Activated T-helper 1 cell treated with anti-CD3 and anti-CD28 coated beads, Interleukin-2, amount 50 U/mL, for 16 hours (primary cell): ENCODE measurements at regions not wholly inside any gene's neighbourhood (a gene's known extent, or its start where the extent isn't known, plus 50 kb on each side); places are given as distances from the start of the nearest gene placed in this dataset.
"Not testable (repeated sequence)": the region's sequence is repeated elsewhere in the genome, so short reads cannot be mapped to it uniquely, and the experiment has no call there.

Experiments used
- DNase-seq, 2 donors: peaks; one replicate each; pipeline ENCODE4 v3.0.0-alpha.2; 2020; ENCODE audit warnings: low read depth in 1 of 2, low spot score in 1 of 2

GRCh38 chr2:81068144-81068543 lies 763.6 kb upstream of the LRRTM1 start:
- DNase-seq = no peak

DNA sequence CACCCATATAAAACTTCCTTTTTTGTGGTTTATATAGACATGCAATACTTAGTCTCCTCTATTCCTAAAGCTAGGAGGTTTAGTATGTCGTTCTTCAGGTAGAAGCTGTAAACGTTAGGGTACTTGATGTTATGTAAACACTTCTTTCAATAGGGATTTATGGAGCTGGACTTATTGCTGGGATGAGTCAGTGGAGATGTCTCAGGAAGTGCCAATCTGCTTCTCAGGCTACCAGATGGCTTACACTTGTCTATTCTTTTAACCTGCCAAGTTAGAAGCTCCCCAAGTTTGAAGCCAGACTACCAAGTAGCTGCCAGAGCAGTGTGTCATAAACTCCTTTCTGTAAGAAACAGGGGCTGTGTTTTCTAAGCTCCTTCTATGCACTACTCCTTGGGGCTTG lies 756.5 kb upstream of the LRRTM1 start:
- no peak for DNase-seq

DNA sequence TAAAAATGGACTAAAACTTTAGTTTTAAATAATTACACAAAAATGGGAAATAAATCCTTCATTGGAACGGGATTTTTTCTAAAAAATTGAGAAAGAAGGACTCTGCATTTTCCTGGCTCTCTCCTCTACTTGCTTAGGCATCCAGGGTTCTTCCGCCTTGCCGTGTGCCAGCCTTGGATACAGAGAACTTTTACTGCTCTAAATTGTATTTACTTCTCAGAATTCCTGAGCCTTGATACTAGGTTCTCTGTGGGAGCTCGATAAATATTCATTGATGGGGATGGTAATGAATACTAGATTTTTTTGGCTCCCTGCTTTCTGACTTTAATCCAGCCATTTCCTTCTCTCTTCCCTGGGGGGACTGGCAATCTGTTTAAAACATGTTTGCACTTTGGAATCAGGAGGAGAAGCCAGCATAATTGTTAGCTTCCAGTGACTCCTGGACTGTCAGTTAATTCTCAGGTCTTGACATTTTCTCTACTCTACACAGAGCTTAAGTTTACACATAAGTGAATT lies 746.1 kb upstream of the LRRTM1 start:
- DNase-seq = no peak

GRCh38 chr2:81043681-81044080 lies 739.1 kb upstream of the LRRTM1 start:
- DNase-seq = no peak

- no peak for DNase-seq
Measured at GRCh38 chr2:81007104-81007503, 702.6 kb upstream of the LRRTM1 start.

- no peak for DNase-seq
Measured at GRCh38 chr2:81002906-81003305, 698.4 kb upstream of the LRRTM1 start.

DNA sequence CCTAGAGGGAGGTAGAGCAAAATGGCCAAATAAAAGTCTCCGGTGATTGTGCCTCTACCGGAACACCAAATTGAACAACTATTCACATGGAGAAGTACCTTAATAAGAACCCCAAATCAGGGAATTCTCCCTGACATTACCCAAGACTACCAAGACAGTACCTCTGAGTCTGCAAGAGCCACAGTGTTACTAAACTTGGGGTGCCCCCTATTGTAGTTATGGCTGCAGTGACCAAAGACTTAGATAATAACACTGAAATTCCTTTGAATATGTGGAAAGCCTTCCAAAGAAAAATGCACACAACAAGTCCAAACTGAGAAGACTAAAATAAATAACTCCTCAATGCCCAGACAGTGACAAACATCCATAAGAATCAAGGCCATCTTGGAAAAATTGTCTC lies 682.9 kb upstream of the LRRTM1 start:
- no peak for DNase-seq

- DNase-seq = no peak
Measured at GRCh38 chr2:80969900-80970299, 665.3 kb upstream of the LRRTM1 start.

- no peak for DNase-seq
Measured at GRCh38 chr2:80968450-80968849, 663.9 kb upstream of the LRRTM1 start.

DNA sequence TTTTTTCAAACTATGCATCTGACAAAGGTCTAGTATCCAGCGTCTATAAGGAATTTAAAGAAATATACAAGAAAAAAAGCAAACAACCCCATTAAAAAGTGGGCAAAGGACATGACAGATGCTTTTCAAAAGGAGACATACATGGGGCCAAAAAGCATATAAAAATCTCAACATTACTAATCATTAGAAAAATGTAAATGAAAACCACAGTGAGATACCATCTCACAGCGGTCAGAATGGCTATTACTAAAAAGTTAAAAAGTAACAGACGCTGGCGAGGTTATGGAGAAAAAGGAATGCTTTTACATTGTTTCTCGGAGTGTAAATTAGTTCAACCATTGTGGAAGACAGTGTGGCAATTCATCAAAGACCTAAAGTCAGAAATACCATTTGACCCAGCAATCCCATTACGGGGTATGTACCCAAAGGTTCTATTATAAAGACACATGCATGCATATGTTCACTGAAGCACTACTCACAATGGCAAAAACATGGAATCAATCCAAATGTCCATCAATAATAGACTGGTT lies 643.1 kb upstream of the LRRTM1 start:
- no peak for DNase-seq

DNA sequence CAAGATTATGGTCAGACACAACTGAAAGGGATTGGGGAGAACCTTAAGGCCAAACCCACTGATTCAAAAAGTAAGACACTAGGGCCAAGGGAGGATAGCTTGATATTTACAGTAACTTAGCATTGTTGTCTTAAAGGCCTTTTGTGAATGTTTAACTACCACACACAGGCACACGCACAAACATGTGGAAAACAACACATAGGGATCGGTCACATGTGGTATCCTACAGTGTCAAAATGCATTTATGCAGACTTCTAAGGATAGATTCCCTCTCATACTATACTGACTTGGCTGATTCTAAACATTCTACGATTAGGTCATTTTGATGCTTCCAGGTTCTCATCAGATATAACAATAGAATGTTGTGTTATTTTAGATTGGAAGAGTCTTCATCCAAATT lies 638.9 kb upstream of the LRRTM1 start:
- no peak for DNase-seq

DNA sequence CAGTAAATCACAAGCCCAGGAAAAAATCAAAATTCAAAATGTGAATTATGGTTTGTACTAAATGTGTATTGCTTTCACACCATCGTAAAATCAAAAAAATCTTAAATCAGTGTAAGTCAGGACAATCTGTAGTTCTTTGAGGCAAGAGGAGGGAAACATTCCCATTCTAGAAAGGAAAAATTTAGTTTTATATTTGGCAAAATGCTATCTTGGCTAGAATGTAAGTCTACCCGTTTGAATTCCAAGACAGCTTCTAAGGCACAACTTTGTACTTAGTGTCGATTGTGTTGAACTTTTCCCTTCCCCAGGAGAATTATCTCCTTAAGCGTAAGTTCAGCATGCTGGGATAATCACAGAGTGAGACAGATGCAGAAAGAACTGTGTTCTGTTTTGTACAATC lies 638.2 kb upstream of the LRRTM1 start:
- no peak for DNase-seq

DNA sequence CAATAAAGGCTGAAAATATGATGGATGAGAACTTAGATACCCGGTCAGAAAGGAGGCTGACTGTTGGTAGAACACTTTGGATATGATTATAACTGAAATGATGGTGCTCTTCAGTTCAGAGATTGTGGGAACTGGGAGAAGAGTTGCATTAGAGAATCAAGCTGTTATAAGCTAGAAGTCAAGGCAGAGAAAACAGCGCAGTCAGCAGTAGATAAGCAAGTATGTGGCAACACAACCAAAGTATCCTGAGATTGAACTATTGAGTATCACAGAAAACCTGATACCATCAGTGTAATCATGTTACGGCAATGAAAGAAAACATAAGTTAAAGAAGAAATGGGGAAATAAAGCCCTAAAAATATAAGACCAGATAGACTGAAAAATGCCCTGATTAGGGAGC lies 633.9 kb upstream of the LRRTM1 start:
- no peak for DNase-seq

DNA sequence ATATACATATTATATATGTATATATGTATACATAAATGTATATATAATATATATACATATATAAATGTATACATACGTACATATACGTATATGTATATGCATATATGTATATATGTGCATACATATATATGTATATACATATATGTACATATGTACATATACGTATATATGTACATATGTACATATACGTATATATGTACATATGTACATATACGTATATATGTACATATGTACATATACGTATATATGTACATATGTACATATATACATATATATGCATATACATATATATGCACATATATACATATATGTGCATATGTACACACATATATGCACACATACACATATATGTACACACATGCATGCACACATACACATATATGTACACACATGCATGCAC lies 627.3 kb upstream of the LRRTM1 start:
- not testable (repeated sequence) for DNase-seq

GRCh38 chr2:80930777-80931176 lies 626.2 kb upstream of the LRRTM1 start:
- no peak for DNase-seq

- no peak for DNase-seq
Measured at GRCh38 chr2:80926168-80926567, 621.6 kb upstream of the LRRTM1 start.

DNA sequence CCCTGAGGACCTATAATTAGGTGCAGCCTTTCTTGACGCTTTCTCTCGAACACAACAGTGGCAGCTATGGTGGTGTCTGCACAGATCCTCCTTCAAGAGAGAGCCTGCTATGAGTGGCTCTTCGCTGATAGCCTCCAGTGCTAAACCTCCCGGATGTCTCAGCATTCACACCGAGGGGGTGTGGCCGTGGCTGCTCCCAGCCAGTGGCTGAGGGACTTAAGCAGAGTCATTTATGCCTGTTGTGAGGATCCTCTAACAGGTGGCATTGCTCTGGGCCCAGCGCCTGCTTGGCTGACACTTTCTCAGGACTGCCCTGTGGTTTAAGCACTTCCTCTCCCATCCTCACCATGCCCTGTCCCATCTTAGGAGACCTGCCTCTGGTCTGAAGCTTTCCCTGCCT lies 592.0 kb upstream of the LRRTM1 start:
- no peak for DNase-seq

- no peak for DNase-seq
Measured at GRCh38 chr2:80894486-80894885, 589.9 kb upstream of the LRRTM1 start.

- DNase-seq = no peak
Measured at GRCh38 chr2:80893711-80894110, 589.2 kb upstream of the LRRTM1 start.

DNA sequence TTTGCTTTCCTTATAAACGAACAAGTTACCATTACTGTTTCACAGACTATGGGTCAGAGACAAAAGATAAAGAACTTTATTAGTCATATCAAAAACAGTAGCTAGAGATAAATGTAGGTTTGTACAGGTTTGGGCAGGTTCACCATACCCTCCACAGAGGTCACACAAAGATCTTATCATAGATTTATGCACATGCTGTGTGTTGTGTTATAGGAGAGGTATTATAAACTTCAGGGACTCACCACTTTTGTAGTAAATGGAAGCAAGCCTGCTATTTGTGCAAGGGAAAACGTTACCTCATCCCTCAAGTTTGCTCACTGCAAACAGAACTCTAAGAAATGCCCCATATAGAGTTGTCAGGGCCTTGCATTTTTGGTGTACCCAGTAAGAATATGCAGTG lies 584.5 kb upstream of the LRRTM1 start:
- DNase-seq = no peak

GRCh38 chr2:80887841-80888378 lies 583.4 kb upstream of the LRRTM1 start:
- no peak for DNase-seq

DNA sequence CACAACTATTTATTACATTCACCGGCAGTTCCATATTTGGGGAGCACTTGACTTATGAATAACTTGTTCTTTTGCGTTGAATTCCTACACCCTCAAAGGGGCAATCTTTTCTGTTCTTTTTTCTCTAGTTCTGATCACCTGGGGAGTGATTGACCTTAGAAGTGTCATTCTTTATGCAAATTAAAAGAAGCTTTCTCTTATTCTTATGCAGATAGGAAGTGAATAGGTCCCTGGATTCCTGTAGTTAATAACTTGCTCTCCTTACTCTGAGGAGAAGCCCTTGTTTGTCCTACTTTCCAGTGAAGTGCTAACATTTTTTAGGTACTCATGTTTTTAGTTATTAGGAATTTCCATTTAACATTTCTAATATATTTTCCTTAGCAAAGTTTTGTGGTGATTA lies 569.8 kb upstream of the LRRTM1 start:
- DNase-seq = no peak

GRCh38 chr2:80869858-80870438 lies 565.4 kb upstream of the LRRTM1 start:
- DNase-seq = no peak
